Ureter (tissue), 1 donor: ENCODE measurements at regions not wholly inside any gene's neighbourhood (a gene's known extent, or its start where the extent isn't known, plus 50 kb on each side); places are given as distances from the start of the nearest gene placed in this dataset.

Experiments
- DNase-seq: peaks from one replicate; pipeline ENCODE4 v3.0.0-alpha.2; 2020; ENCODE audit warnings: low spot score
- donor health status: DM: yes; HTN: yes; CAD: no.

- DNase-seq, result no peak
These were observed 337.4 kb downstream of the LPIN1 start for GRCh38 chr2:12083713-12084419.

DNA sequence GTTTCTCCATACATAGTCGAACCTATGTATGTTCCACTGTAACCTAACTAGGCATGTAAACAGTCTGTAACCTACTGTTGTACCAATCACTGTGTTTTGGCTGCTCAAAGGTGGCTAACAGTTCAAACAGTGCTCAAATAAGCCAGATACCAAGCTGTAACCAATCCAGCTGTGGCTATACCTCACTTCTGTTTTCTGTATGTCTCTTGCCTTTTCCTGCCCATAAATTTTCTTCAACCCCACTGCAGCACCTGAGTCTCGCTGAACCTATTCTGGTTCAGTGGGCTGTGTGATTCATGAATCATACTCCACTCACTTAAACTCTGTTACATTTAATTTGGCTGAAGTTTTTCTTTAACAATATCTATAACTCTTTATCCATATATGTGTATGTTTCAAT is 340.7 kb downstream of the LPIN1 start:
- no peak for DNase-seq

DNA sequence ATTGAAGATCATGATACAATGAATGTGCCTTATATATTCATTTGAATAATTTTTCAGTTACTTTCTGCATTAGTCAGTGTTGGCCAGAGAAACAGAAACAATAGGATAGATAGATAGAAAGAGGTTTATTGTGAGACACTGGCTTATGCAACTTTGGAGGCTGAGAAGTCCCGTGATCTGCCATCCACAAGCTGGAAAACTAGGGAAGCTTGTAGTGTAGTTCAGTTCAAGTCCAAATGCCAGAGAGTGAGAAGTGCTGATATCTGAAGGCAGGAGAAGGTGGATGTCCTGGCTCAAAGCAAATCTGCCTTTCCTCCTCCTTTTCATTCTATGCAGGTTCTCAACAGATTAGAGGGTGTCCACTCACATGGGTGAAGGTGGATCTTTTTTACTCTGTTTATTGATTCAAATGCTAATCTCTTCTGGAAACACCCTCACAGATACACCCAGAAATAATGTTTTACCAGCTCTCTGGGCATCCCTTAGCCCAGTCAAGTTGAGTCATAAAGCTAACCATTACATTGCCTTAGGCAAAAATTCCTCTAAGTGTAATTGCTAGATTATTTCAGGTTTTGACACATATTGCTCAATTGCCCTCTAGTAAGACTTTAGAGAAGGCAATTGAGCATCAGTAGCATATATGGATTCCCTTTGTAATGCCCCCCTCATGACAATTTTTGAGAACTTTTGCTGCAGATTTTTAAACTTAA is 341.4 kb downstream of the LPIN1 start:
- no peak for DNase-seq

DNA sequence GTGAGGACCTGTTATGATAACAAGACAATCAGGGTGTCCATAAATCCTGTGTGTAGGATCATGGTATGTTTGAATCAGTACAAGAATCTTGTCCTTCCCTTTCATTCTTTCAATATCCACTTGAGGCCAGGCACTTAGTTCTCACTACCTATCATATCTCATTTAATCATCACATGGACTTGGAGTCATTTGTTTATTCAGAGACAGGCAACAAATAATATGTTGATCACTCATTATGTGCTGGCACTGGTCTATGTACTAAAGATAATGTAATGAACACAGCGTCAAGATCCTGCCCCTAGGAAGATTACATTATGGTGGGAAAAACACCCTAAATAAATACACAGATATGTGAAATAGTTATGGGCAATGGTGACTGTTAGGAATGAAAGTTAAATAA is 342.6 kb downstream of the LPIN1 start:
- DNase-seq, result no peak

- no peak for DNase-seq
These were observed 343.1 kb downstream of the LPIN1 start for GRCh38 chr2:12089496-12089895.

- no peak for DNase-seq
These were observed 343.6 kb downstream of the LPIN1 start for GRCh38 chr2:12090072-12090471.

DNA sequence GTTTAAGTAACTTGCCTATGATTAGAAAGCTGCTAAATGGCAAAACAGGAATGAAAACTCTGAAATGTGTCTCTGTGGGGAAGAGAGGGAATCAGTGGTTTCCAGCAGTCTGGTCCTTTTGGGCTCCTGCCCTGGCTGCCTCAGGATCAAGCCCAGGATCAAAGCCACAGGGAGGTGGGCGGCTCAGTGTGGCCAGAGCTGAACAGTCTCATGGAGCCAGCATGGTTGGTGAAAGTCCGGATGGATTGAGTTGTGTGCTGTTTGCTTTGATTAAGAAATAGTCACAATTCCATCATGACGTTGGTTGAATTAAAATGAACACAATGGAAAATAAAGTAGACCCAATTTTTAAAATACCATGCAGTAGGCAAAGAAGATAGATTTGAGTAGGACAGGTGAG is 344.2 kb downstream of the LPIN1 start:
- no peak for DNase-seq

- DNase-seq, result no peak
These were observed 344.9 kb downstream of the LPIN1 start for GRCh38 chr2:12091201-12091806.

GRCh38 chr2:12094134-12094533 is 347.7 kb downstream of the LPIN1 start:
- DNase-seq, result no peak

DNA sequence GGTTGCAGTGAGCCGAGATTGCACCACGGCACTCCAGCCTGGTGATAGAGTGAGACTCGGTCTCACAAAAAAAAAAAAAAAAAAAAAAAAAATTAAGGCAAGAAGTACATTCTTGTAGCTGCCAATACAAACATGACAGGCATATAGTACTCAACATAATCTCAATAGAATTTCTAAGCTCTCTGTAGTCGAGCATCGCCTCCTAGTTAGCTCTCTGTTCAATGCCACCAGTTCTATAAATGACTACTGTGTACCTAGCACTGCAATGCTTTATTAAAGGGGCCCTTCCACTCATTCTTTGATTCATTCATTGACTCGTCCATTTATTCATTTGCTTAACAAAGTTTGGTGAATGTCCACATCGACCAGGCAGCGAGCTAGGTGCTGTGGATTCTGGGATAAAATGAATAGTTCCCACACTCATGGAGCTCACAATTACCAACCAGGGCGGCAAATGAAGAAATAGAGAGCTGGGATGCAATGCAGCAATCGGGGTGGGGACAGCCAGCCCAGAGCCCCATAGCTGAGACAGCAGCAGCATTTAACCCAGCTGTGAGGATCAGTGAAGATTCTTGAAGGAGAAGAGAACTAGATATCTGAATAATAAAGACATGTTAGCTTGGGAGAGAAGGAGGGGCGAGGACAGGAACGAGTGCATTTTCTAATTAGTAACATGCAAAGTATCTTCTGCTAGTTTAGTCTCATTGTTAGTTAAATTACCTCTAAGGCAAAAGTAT is 349.8 kb downstream of the LPIN1 start:
- no peak for DNase-seq

GRCh38 chr2:12096788-12097449 is 350.5 kb downstream of the LPIN1 start:
- DNase-seq, result no peak

DNA sequence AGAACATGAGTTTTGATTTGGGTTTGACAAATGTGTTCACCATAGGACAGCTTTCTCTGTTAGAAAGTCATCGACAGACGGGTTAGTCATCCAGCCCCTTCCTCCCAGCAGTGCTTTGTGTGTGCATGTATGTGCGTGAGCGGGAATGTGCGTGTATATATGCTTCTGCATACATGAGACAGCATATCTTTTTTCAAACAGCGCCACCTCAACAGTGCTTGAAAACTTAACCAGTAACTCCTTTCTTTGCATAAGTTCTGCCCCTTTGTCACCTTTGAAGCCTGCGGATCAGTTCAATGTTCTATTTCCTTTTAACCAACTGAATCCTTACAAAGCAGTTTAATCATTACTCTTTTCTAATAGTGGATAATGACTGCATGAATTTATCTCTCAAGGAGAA is 351.4 kb downstream of the LPIN1 start:
- DNase-seq, result no peak

- DNase-seq, result no peak
These were observed 352.9 kb downstream of the LPIN1 start for GRCh38 chr2:12099374-12099773.

- no peak for DNase-seq
These were observed 356.2 kb downstream of the LPIN1 start for GRCh38 chr2:12102679-12103078.

GRCh38 chr2:12105180-12105579 is 358.7 kb downstream of the LPIN1 start:
- no peak for DNase-seq

DNA sequence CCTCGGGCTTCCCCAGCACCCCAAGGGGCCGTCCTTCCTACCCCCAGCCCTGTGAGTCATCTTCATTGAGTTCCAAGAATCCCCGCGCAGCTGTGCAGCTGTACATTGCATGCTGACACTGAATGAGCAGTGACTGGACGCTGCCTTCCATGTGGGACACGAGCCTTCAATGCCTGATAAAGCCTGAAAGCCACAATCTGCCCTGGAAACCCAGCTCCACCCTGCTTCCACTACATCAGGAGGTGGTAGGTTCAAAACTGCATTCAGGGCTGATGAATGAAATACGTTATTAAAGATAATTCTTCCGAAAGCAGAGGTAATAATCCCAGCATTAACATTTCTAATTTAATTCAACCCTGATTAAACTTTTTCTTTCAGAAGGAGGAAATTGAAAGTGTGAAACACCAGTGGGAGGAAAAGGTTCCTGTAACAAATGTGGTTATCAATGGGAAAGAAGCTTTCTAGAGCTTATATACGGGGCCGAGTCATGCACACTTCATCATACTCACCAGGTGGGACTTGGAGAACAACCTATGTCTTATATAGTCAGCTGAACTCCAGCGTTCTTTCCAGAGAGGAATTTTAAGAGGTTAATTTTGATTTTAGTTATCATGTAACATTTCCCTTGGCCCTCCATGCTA is 360.1 kb downstream of the LPIN1 start:
- DNase-seq, result no peak

- no peak for DNase-seq
These were observed 360.9 kb downstream of the LPIN1 start for GRCh38 chr2:12107321-12107720.

- DNase-seq, result no peak
These were observed 361.5 kb downstream of the LPIN1 start for GRCh38 chr2:12107939-12108338.

DNA sequence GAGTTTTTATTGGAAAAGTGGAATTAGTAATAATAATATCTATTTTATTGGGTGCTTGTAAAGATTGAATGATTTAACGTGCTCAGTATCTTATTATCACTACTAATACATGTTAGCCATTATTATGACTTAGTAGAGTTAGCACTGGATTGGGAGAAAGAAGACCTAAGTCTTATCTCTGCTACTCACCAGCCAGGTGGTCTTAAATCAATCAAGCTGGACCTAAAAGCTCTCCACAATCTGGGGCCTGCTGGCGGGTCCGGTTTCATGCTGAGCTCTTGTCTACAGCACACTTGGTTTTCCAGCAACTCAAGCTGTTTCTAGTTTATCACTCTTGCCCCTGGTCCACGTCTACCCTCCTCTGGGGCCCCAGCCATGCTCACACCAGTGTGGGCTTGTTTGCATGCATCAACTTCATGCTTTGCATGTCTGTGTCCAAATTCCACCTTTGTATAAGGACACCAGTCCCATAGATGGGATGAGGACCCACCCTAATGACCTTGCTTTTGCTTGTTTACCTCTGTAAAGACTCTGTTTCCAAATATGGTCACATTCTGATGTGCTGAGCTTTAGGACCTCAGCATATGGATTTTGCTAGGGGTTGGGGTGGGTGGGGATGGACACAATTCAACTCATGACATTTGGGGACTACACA is 363.1 kb downstream of the LPIN1 start:
- no peak for DNase-seq

DNA sequence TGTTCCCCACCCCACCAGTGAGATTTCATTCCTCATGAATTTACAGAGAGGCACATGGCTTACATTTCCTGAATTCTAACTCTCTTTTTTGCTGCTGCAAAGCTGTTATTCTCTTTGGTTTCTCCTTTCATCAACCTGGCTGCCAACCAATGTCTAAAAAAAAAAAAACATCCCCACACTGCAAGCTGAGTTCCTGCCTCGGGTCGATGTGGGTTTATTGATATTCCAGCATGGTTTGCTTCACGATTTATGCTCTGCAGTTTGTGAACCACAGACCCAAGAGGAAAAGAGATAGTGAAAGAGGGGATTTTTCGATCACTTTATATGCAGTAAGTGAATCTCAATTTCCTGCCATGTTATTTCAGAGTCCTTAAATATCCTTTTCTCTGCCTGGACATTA is 363.6 kb downstream of the LPIN1 start:
- no peak for DNase-seq

- no peak for DNase-seq
These were observed 364.0 kb downstream of the LPIN1 start for GRCh38 chr2:12110481-12110880.
